ENCODE measurements at regions not wholly inside any gene's neighbourhood (a gene's known extent, or its start where the extent isn't known, plus 50 kb on each side); places are given as distances from the start of the nearest gene placed in this dataset.

DNA sequence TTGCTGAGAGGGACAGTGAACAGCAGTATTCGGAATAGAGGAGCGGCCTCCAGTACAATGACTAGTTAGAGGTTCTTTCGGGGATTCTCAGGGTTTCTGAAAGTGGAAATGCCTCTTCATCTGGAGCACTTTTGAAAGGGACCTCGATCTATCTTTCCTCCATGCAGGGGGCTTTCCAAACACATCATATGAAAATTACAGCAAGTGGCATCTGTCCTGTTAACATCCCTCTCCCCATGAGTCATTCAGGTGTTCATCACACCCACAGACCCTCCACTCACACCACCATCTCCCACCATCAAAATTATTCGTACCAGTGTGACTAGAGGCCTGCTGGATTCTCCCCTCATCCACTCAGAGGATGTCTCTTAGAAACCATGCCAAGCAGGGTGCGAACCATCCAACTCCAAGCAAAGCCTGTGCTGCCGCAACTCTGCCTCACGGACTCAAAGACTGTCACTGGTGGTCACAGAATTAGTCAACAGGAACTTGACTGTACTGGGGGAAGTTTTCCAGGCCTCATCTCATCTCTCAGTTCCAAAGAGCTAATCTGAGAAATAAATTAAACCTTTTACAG, 211.1 kb downstream of the MRPL39 start:
- no peak for DNase-seq (ENCODE audit: extremely low read depth, low read depth)
- TF ChIP-seq, protein P1, sequence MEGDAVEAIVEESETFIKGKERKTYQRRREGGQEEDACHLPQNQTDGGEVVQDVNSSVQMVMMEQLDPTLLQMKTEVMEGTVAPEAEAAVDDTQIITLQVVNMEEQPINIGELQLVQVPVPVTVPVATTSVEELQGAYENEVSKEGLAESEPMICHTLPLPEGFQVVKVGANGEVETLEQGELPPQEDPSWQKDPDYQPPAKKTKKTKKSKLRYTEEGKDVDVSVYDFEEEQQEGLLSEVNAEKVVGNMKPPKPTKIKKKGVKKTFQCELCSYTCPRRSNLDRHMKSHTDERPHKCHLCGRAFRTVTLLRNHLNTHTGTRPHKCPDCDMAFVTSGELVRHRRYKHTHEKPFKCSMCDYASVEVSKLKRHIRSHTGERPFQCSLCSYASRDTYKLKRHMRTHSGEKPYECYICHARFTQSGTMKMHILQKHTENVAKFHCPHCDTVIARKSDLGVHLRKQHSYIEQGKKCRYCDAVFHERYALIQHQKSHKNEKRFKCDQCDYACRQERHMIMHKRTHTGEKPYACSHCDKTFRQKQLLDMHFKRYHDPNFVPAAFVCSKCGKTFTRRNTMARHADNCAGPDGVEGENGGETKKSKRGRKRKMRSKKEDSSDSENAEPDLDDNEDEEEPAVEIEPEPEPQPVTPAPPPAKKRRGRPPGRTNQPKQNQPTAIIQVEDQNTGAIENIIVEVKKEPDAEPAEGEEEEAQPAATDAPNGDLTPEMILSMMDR (IDR thresholded peaks at IDR 0.05; ENCODE audit: low read depth, low read length): no peak

DNA sequence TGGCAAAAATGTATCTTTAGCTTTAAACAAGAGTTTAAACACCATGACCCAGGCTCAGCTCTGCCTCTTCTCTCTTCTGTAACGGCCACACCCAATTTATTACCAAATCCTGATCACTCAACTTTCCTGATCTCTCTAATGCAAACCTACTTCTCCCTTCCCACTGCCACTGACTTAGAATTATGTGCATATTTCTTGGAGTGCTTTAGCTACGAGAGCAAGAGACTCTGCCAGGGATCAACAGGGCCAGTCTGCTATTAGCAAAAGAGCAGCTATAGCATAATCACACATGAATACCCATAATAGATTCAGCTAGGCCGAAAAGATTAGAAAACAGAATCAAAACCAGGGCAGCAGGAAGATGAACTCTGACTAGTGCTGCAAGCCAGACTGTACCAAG, 215.5 kb downstream of the MRPL39 start:
- TF ChIP-seq, protein P1 (IDR thresholded peaks at IDR 0.05; ENCODE audit: low read depth, low read length): no peak
- DNase-seq (ENCODE audit: extremely low read depth, low read depth): no peak

DNA sequence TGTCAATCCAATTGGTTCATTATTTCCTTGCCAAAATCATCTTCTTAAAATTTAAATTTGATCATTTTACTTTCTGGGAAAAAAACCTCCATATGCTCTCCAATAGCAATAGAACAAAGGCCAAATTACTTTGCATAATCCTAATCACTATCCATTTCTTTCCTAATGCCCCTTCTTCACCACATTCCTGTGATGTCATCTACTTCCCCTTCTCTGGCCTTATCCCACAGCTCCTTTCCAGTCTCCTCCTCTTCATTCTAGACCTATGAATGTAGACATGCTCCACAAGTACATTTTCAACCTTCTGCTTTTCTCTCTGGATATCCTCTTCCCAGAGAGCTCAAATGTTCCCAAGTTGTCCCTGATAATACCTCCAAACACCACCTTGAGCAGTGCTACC, 216.6 kb downstream of the MRPL39 start:
- TF ChIP-seq, protein P1 (IDR thresholded peaks at IDR 0.05; ENCODE audit: low read depth, low read length): no peak
- no peak for DNase-seq (ENCODE audit: extremely low read depth, low read depth)

DNA sequence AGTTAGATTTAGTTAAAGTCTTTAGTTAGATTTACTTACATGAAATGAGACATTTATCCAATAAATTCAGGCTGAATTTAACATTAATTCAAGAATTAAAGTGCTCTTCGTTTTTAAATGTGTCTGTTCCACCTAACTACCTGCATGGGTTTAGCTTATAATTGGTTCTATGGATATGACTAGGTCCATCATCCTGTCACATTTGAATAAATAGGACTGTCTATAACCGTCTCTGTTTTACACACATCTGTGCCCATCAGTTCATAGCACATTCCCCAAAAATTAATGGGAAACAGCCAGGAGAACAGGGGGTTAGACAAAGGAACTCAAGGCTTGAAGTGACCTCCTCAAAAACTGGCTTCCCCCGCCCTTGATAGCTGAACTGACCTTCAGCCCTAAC, 219.6 kb downstream of the MRPL39 start:
- TF ChIP-seq, protein P1 (IDR thresholded peaks at IDR 0.05; ENCODE audit: low read depth, low read length): no peak
- DNase-seq (ENCODE audit: extremely low read depth, low read depth): no peak

DNA sequence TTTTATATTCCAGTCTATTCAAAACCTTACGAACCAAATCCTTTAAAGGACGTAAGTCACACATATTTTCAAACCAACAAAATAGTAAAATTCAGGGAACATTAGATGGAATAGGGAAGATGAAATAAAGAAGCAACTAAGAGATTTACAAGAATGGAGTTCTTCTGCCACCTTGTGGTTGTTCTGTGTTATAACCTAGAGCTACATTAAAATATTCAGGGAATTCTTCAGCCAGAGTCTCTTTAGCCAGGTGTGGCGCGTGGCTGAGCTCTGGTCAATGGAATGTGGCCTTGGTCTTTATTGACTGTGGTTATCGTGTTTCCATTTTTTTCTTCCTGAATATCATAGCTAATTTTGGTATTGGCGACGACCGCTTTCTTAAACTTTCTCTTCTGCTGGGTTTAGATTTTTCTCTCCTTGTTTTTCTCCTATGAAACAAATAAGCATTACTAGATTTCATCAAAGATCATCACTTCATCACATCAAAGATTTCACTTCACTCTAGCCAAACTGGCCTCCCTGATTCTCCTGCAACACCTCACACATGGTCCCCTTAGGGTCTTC, 221.3 kb downstream of the MRPL39 start:
- TF ChIP-seq, protein P1 (IDR thresholded peaks at IDR 0.05; ENCODE audit: low read depth, low read length): peak; percentile 63

DNA sequence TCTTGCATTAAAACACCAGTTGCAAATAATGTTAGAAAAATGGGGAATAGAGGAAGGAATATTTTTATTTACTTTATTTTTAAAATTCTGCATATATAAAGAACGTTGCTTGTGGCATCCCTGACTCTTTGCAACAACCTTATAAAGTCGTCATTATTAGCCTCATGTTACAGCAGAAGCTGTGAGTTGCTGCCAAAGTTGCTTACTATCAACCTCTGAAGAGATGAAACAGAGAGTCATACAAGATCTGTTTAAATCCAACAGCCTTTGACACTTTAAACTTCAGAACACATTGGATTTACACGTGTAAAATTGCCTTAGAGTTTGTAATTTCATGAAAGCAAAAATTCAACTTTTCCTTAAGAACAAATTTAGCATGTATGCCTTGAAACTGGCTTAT, 221.9 kb downstream of the MRPL39 start:
- DNase-seq (ENCODE audit: extremely low read depth, low read depth): no peak
- TF ChIP-seq, protein P1 (IDR thresholded peaks at IDR 0.05; ENCODE audit: low read depth, low read length): no peak

More for the DNA sequence above, 221.3 kb downstream of the MRPL39 start:
- DNase-seq (ENCODE audit: extremely low read depth, low read depth): peak; percentile 37

DNA sequence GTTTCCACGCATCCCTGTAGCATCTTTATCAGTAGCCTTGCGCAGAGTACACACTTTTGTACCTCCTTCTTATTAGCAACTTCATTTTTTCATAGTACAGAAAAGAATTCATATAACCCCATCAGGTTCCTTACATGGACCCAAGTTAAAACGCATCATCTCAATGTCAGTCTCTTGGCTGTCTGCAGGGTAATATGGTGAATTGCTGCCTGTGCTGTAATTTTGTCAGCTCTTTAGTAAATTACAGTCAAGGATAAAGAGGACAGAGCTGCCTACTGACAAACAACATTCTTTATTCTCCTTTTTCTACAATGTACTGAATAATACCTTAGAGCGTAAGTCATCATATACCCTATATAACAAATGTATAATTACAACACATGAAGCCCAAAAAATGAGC, 222.5 kb downstream of the MRPL39 start:
- TF ChIP-seq, protein P1 (IDR thresholded peaks at IDR 0.05; ENCODE audit: low read depth, low read length): no peak
- no peak for DNase-seq (ENCODE audit: extremely low read depth, low read depth)

All from AG09319 (cell line).